ENCODE measurements at regions not wholly inside any gene's neighbourhood (a gene's known extent, or its start where the extent isn't known, plus 50 kb on each side); places are given as distances from the start of the nearest gene placed in this dataset.

GRCh38 chr14:26938054-26938453 is 340.2 kb upstream of the NOVA1 start:
- Histone ChIP-seq H3K27ac (ENCODE audit: control insufficient read depth, insufficient read depth, low read length) (no peak overlapping the region), H3K27me3 (ENCODE audit: control insufficient read depth, extremely low read depth, insufficient read depth, low read length) (no peaks in the 10 kb centered on the region), H2AFZ (ENCODE audit: control insufficient read depth, low read length) (no peak overlapping the region), H3K4me3 (ENCODE audit: control insufficient read depth in 2 of 3, extremely low read depth in 1 of 3, insufficient read depth in 2 of 3, low read depth in 1 of 3, low read length in 3 of 3) (no peak overlapping the region), H3K4me2 (ENCODE audit: control insufficient read depth, extremely low read depth, insufficient read depth, low read depth, low read length) (no peak overlapping the region), H3K36me3 (ENCODE audit: control insufficient read depth in 2 of 2, extremely low read depth in 1 of 2, insufficient read depth in 2 of 2, low read length in 2 of 2) (no peaks in the 10 kb centered on the region), H4K20me1 (ENCODE audit: control insufficient read depth, extremely low read depth, insufficient read depth, low read length) (no peaks in the 10 kb centered on the region), H3K4me1 (ENCODE audit: control insufficient read depth, extremely low read depth, insufficient read depth, low read length) (no peaks in the 10 kb centered on the region), H3K9me3 (ENCODE audit: control insufficient read depth, low read depth, low read length) (peaks cover 2% of the 10 kb centered on the region), H3K9me1 (ENCODE audit: control insufficient read depth, extremely low read depth, insufficient read depth, low read length) (no peaks in the 10 kb centered on the region), H3K79me2 (ENCODE audit: control insufficient read depth, insufficient read depth, low read length) (no peaks in the 10 kb centered on the region), H3K9ac (ENCODE audit: control insufficient read depth, extremely low read depth, insufficient read depth, low read length) (no peak overlapping the region)
- dilution Hi-C loops (cut with MboI; ENCODE audit: extremely low pct_ligation_motif_present, low sequenced_read_pairs), result no loop called here
- FAIRE-seq (no peak), DNase-seq (ENCODE audit: low read depth, low spot score) (no peak)
- no peak for TF ChIP-seq CTCF (optimal IDR thresholded peaks at IDR 0.05 in 1 of 3, IDR thresholded peaks at IDR 0.05 in 1 of 3, conservative IDR thresholded peaks at IDR 0.05 in 1 of 3; ENCODE audit: extremely low read depth in 1 of 3, insufficient read depth in 2 of 3, low read length in 3 of 3)
- TF ChIP-seq EZH2 (IDR thresholded peaks at IDR 0.05; ENCODE audit: low read length), result no peak

GRCh38 chr14:26939755-26940154 is 341.9 kb upstream of the NOVA1 start:
- Histone ChIP-seq H3K79me2 (ENCODE audit: control insufficient read depth, insufficient read depth, low read length) (no peaks in the 10 kb centered on the region), H3K4me3 (ENCODE audit: control insufficient read depth in 2 of 3, extremely low read depth in 1 of 3, insufficient read depth in 2 of 3, low read depth in 1 of 3, low read length in 3 of 3) (no peak overlapping the region), H4K20me1 (ENCODE audit: control insufficient read depth, extremely low read depth, insufficient read depth, low read length) (no peaks in the 10 kb centered on the region), H3K9ac (ENCODE audit: control insufficient read depth, extremely low read depth, insufficient read depth, low read length) (no peak overlapping the region), H3K27me3 (ENCODE audit: control insufficient read depth, extremely low read depth, insufficient read depth, low read length) (no peaks in the 10 kb centered on the region), H3K36me3 (ENCODE audit: control insufficient read depth in 2 of 2, extremely low read depth in 1 of 2, insufficient read depth in 2 of 2, low read length in 2 of 2) (no peaks in the 10 kb centered on the region), H3K27ac (ENCODE audit: control insufficient read depth, insufficient read depth, low read length) (no peak overlapping the region), H3K4me1 (ENCODE audit: control insufficient read depth, extremely low read depth, insufficient read depth, low read length) (no peaks in the 10 kb centered on the region), H3K9me1 (ENCODE audit: control insufficient read depth, extremely low read depth, insufficient read depth, low read length) (no peaks in the 10 kb centered on the region), H3K9me3 (ENCODE audit: control insufficient read depth, low read depth, low read length) (peaks cover 2% of the 10 kb centered on the region), H3K4me2 (ENCODE audit: control insufficient read depth, extremely low read depth, insufficient read depth, low read depth, low read length) (no peak overlapping the region), H2AFZ (ENCODE audit: control insufficient read depth, low read length) (no peak overlapping the region)
- FAIRE-seq, result no peak
- dilution Hi-C loops (cut with MboI; ENCODE audit: extremely low pct_ligation_motif_present, low sequenced_read_pairs), result no loop called here
- no peak for TF ChIP-seq CTCF (optimal IDR thresholded peaks at IDR 0.05 in 1 of 3, IDR thresholded peaks at IDR 0.05 in 1 of 3, conservative IDR thresholded peaks at IDR 0.05 in 1 of 3; ENCODE audit: extremely low read depth in 1 of 3, insufficient read depth in 2 of 3, low read length in 3 of 3)
- TF ChIP-seq EZH2 (IDR thresholded peaks at IDR 0.05; ENCODE audit: low read length), result no peak
- DNase-seq (ENCODE audit: low read depth, low spot score), result no peak

All from keratinocyte (primary cell).